Hematopoietic multipotent progenitor cell treated with erythropoietin and hydrocortisone succinate and interleukin-3 and kit ligand, for 8 days (in vitro differentiated cells): ENCODE measurements at regions not wholly inside any gene's neighbourhood (a gene's known extent, or its start where the extent isn't known, plus 50 kb on each side); places are given as distances from the start of the nearest gene placed in this dataset.

ENCODE experiments used
- DNase-seq: peaks from one replicate; pipeline ENCODE4 v3.0.0-alpha.2; 2015

DNA sequence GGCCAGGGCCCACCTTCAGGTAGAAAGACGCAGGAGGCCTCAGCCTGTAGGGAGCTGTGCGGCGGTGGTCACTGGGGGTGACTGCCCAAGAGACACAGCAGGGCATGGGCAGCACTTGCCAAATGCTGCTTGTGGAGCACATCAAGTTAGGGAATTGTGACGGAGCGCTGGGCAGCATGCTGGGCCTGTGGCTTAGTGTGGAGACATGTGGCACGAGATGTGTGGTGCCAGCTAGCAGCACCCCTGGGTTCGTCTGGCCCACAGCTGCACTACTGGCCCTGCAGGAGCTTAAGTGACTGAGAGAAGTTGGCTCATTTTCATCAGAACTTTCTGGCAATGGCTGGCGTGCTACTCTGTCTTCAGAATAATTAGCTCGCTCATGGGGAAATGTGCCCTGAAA lies 213.1 kb upstream of the SYNDIG1 start:
- no peak for DNase-seq

GRCh38 chr20:24254480-24254879 lies 214.9 kb upstream of the SYNDIG1 start:
- DNase-seq = no peak

DNA sequence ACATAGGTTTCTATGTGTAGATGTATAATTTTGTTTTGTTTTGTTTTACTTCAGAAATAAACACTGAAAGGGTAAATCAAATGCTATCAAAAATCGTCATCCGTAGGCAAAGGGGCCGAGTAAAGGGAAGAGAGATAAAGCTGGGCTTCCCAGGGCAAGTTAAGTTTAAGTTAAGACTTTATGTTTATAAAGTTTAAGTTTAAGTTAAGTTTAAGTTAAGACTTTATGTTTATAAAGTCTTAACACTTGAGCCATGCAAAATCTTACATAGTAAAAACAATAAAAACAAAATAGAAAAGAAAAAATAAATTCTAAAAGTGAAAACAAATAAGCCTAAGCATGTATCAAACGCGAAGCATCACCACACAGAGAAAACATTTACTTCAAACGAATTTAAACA lies 216.1 kb upstream of the SYNDIG1 start:
- DNase-seq = no peak

DNA sequence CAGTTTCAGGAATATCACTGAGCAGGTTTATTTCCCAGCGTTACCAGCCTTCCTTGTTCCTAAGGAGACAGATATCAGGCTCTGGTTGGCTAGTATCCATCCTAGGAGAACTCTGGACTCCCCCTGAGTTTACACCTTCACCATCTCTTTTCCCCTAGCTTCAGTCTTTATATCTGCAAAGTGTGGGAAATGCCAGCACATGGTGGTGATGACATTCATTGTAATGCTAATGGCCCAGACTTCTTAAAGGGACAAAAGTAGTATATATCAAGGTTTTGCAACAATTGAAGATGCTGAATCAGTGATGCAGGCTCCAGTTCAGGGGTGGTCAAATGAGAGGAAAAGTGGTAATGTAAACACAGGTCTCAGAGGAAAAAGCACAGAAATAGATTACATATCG lies 224.3 kb upstream of the SYNDIG1 start:
- no peak for DNase-seq

DNA sequence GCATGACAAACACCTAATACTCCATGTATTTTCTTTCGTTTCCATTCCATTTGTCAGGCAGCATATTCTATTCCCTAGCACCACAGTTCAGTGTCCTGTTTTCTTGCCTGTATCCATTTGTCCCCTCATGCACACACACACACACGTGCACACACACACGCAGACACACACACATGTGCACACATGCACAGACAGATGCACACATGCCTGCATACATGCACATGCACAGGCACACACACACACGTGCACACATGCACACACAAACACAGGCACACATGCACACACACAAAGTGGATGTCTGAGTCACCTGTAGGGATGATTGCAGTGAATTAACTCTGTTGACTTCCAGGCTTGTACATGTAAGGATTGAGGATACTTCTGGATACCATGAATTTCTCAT lies 226.7 kb upstream of the SYNDIG1 start:
- DNase-seq = no peak

DNA sequence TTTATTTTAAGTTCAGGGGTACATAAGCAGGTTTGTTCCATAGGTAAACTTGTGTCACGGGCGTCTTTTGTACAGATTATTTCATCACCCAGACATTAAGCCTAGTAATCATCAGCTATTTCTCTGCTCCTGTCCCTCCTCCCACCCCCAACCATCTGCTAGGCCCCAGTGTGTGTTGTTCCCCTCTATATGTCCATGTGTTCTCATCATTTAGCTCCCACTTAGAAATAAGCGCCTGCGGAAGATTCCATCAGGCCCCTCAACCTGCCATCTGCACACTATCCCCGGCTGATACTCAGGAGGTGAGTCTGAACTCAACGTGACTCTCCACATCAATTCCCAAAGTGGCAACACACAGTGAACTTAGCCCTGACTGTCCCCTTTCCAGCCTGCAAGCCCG lies 228.0 kb upstream of the SYNDIG1 start:
- no peak for DNase-seq

DNA sequence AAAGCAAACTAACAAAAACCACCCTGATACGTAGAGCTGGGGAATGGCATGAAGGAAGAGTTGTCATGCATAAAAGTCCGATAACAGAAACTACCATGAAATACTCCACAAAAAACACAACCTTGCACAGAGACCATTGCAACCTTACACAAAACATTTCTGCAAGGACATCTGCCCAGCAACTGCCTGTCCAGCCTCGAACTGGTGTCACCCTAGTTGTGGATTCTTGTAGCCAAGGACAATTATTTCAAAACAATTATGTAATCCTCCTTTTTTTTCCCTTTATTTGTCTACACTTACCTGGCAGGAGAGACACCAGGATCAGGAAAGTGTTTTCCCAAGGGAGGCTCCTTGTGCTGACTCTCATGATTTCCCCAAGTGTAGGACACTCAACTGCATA lies 232.5 kb upstream of the SYNDIG1 start:
- DNase-seq = no peak

- DNase-seq = no peak
Measured at GRCh38 chr20:24236201-24236600, 233.2 kb upstream of the SYNDIG1 start.

DNA sequence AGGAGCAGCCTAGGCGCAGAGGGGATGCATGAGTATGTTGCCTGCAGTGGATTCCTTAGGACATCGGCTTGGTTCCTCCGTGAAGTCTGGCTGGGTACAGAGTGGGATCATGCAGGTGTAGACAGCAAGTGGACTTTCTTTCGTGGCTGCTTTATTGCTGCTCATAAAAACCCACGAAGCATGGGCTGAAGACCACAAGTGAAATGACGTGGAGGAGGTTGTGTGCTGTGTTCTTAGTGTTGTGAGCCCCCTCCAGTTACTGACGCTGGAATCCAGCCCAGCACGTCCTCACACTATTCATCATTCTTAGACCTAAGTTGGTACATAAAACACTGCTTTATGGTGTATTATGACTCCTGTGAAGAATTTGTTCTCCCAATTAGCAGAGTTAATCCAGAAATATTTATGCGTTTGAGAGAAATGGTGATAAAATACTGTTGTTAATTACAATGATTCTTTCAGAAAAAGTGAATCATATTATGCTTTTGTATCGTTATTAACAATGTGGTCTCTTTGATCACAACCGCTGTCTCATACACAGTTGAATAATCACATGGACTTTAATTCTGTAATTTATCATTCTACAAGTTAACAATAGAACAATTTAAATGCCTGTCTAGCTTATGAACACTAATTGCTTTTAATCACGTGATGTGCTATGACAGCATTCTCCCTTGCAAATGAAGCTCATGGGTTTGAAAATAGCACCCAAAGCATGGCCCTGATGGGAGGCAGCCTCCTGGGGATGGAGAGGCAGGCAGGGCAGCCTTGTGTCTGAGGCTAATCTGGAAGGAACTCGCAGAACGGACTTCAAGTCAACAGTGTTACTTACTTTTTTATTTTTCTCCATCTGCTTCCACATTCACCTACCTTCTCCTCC lies 233.9 kb upstream of the SYNDIG1 start:
- DNase-seq = no peak

DNA sequence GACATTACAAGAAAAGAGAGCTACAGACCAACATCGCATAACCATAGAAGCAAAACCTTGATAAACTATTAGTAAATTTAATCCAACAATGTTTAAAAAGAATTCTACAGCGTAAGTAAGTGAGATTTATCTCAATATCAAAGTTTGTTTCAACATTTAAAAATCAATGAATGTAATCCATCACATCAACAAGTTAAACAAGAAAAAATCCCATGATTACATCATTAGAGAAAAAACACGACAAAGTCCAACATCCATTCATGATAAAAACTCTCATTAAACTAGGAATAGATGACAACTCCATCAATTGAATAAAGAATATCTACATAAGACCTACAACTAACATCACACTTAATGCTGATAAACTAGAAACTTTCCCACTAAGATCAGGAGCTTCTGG lies 239.0 kb upstream of the GGTLC1 start:
- DNase-seq = no peak

DNA sequence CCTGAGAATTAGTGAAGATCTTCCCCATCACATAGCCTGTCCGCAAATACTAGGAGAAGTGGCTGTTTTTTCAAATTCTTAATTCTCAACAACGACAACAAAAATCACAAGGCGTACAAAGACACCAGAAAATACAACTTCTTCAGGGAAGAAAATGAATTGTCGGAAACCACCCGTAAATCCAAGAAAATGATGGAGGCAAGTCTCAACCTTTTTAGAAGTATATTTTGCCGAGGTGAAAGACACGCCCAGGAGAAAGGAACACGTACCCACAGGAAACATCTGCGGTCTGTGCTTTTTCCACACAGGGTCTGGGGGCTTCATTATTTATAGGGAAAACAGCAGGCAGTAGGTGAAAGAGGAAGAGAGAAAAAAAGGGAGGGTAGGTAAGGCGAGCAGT lies 223.9 kb upstream of the GGTLC1 start:
- DNase-seq = no peak

GRCh38 chr20:24211972-24212371 lies 223.4 kb upstream of the GGTLC1 start:
- no peak for DNase-seq

DNA sequence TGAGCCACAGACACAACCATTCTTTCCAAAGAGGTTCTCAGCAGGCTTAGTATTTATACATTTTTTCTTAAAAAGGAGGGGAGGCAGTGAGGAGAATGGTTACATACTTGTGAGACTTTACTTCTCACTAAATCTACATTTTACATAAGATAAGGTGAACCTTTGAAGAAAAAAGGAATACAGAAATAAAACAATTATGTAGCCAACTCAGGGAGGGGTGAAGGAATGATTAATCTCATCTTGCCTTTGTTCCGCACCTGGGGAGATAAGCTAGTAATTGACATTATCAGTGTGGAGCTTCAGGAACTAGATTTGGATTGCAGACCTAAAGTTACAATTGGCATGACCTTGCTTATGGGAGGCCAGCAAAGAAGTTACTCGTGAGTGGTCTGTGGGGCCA lies 221.8 kb upstream of the GGTLC1 start:
- DNase-seq = no peak

DNA sequence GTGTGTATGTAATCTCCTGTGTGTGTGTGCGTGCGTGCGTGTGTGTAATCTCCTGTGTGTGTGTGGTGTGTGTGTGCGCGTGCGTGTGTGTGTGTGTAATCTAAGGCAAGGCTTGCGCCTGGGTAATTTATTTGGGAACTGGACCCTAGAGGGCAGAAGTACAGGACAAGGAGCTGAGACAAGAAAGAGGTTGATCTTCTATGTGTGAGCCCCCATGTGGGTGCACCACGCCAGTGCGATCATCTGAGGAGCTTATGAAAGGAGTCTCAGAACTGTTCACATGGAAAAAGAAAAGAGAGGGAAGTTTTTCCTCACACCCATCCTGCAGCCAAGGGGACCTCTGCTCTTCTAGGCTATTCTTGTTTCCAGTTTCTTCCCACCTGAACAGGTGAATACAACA lies 220.1 kb upstream of the GGTLC1 start:
- DNase-seq = no peak

DNA sequence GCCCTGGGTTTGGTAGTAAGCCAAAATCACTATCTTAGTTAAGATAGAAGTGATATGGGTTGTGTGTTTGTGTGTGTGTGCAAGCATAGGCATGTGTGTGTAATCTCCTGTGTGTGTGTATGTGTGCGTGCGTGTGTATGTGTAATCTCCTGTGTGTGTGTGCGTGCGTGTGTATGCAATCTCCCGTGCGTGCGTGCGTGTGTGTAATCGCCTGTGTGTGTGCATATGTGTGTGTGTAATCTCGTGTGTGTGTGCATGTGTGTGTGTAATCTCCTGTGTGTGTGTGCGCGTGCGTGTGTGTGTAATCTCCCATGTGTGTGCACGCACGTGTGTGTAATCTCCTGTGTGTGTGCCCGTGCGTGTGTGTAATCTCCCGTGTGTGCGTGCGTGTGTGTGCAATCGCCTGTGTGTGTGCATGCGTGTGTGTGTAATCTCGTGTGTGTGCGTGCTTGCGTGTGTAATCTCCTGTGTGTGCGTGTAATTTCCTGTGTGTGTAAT lies 219.3 kb upstream of the GGTLC1 start:
- no peak for DNase-seq

DNA sequence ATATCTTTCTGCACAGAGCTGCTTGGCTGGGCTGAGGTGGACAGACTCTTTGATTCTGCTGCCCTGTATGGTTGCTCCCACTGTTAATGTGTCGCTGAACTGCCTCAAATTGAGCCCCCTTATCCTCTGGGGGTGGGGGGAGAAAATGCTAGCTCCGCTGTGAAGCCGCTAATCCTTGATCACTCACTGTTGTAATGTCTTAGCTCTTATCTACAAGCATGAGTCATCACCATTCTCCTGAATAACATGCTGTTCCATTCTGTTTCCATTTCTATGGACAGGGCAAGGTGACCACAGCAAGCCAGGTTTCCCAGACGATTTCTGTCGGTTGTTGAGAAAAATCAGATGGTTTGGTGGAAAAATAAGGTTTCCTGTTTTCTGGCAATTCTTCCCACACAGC lies 218.4 kb upstream of the GGTLC1 start:
- no peak for DNase-seq

- DNase-seq = no peak
Measured at GRCh38 chr20:24203526-24204183, 215.1 kb upstream of the GGTLC1 start.

GRCh38 chr20:24199501-24199900 lies 210.9 kb upstream of the GGTLC1 start:
- DNase-seq = no peak

DNA sequence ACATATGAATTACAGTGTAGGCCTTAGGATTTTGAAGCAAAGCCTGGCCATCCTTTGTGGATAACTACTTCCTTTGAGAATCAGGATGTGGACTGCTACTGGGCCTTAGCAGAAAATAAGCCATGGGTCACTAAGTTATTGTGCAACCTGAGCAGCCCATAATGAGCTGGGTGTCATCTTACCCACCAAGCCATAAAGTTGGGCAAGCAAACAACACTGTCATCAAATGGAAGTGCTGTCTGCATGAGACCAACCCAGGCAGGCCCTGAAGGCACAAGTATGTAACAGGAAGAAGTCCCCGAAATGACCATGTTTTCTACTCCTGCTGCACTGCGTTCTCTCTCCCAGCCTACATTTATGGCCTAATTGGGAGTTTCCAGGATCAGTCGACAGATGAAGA lies 205.6 kb upstream of the GGTLC1 start:
- DNase-seq = no peak

- DNase-seq = no peak
Measured at GRCh38 chr20:24190905-24191304, 202.3 kb upstream of the GGTLC1 start.

DNA sequence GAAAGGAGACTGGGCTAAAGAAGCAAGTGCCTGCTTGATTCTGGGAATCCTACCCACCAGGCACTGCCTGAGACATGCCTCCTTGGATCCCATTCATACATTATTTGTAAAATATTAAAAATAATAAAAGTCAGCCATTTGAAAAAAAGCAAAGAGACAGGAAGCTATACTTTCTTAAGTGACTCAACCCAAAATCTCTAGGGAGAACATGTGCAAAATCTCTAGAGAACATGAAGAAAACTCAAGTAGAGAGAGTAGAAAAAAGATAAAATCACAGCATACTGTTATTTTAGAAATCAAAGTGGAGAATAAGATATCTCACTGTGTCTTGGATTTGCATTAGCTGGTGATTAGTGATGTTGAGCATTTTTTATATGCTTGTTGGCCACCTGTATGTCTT lies 197.2 kb upstream of the GGTLC1 start:
- DNase-seq = no peak

DNA sequence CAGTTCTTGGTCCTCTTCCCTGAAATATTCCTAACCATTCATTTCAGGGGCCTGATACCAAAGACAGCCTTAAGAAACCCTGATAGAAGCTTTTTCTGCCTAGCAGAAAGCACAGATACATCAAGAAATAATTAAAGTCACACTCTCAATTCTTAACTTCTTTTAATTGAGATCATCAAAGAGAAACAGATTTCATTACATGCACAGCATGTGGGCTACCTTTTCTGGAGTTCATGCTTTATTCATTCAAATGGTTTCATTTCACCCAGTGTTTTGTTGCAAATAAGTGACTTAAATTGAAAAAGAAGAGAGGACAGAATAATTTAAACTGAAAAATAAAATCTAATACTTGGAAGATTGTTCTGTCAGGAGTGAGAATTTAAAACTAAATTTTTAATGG lies 192.6 kb upstream of the GGTLC1 start:
- DNase-seq = no peak

GRCh38 chr20:24169256-24169655 lies 180.7 kb upstream of the GGTLC1 start:
- DNase-seq = no peak

DNA sequence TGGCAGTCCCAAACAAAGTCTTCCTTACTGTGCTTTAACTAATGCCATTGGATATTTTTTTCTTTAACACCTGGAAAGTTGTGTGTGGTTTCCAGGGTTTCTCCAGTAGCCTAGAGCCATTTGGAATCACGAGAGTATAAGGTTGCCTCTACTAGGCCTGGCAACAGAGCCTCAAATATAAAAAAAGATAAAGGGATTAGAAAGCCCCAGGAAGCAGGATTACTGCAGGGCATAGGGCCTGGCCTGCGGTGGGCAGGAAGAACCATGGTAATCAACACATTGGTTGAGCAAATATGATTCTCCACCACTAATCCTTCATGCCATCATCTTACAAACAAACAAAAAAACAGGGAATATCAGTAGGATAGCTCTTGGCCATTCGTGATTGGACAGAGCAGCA lies 177.8 kb upstream of the GGTLC1 start:
- DNase-seq = no peak

- DNase-seq = no peak
Measured at GRCh38 chr20:24166123-24166381, 177.5 kb upstream of the GGTLC1 start.
